Left colon (tissue), 2 donors: ENCODE measurements at regions not wholly inside any gene's neighbourhood (a gene's known extent, or its start where the extent isn't known, plus 50 kb on each side); places are given as distances from the start of the nearest gene placed in this dataset.
"Not testable (repeated sequence)": the region's sequence is repeated elsewhere in the genome, so short reads cannot be mapped to it uniquely, and the experiment has no call there.

Experiments used
- ATAC-seq: fragments of 200-7000 bp; cut with Tn5 transposase; one replicate; pipeline ENCODE4 v1.9.1; 2020; ENCODE audit warnings: mild to moderate bottlenecking, moderate library complexity
- DNase-seq, 2 donors: peaks; one replicate each; pipeline ENCODE4 v3.0.0-alpha.2; 2020
- intact Hi-C, 2 donors: fragments of 100-400 bp; cut with DNase I in 1 of 2; cut with micrococcal nuclease in 1 of 2; formaldehyde crosslinking; loops; one replicate each; pipeline versions ENCODE4 v1.11.2 to v1.14.0; 2022; cut with DNase I, micrococcal nuclease
- donor health status: DM: no; HTN: no; CAD: no.
- donor health status: DM: yes; HTN: yes; CAD: no.

DNA sequence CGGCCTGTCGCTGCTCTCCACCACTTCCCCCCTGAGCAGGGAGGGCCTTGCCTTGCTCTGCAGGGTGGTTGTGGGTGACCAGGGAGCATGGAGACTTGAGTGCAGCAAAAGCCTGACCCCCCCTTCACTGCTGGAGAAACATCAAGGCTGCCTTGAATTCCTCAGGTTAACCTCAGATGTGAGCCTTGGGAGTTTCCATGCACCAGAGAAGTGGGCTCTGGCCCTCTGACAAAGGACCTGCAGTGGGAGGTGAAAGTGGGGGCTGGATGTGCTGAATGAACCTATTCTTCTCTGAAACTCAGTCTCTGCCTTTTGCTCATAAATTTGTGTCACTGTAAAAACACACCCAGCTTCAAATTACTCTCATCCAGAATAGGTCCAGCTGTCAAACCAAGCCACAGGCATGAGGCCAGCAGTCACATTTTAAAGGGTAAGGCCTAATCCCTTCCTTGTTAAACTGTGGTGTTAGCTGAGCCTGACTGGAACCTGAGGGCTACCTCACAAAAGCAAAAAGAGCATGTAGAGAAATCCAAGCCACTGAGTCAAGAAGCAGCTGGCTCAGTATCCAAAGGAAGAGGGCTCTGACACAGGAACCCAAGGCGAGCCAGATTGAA lies 356.8 kb downstream of the CCSER2 start:
- intact Hi-C loops: no loop called here
- ATAC-seq: no peak
- DNase-seq: no peak

DNA sequence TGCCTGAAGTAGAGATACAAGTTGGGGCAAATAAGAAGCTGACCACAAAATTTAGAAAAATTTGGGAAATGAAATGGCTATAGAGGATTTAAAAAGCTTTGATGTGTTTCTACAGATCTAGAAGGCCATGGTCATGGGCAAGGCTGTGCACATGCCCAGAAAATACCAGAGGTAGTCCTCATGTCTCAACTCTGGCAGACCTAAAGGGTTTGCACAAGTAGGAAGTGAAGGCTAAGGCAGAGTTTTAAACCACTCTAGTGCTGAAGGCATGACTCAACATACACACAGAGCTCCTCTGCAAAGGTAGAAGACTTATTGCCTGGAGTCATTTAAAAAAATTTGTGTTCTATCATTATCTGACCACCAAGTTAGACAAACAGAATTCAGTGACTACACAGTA lies 364.6 kb downstream of the CCSER2 start:
- intact Hi-C loops: no loop called here
- DNase-seq (no peak), ATAC-seq (no peak)

DNA sequence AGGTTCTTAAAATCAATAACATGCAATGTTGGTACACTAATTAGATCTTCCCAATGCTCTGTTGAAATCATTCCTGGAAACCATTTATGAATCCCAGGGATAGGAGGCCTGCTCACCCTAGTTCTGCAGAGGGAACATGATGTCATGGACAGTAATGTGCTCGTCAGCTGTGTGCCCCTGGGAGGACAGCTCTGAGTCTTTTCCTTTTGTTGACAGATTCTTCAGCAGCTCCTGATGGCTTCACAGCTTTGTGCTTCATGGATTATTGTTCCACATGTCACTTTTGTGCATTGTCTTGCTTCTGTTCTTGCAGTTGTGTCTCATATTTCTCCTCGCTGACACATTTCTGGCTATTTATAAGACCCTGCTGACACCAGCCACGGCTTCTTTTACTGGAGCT lies 367.5 kb downstream of the CCSER2 start:
- no peak for ATAC-seq
- intact Hi-C loops: no loop called here

DNA sequence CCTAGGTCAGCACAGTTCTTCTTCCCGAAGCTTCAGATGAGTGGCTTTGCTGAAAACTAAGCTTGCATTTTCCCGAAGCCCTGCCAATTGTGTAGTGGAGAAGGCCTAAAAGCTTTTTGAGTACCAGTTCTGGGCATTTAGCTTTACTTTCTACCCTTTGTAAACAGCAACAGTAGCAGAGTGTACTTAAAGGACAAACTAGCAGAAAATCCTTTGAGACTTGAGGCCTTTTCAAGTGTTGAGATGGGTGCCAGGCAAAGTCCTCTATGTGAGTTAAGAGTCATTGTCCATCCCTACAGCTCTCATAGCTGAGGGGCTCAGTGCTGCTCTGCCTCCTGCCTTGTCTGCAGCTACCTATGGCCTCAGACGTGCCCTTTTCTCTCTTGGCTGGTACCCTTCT lies 368.2 kb downstream of the CCSER2 start:
- ATAC-seq: no peak
- no peak for DNase-seq
- intact Hi-C loops: no loop called here

More for the DNA sequence above, 367.5 kb downstream of the CCSER2 start:
- DNase-seq: no peak

DNA sequence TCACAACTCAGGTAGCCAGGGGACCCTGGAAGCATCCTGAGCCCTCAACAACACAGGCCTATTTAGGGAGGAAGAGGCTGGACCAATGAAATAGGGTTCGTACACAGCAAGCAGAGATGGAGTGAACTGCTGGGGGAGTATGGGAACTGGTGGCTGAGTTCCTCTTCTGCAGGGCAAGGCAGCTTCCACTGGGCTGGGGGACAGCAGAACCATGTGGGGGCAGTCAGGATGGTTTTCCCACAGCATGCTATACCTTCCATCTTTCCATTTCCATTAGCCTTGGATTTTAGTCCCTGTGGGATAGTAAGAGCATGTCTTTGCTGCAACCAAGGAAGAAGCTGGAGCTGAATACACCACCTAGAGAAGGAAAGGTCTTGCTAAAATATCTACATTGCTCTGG lies 370.6 kb downstream of the CCSER2 start:
- intact Hi-C loops: no loop called here
- no peak for ATAC-seq

DNA sequence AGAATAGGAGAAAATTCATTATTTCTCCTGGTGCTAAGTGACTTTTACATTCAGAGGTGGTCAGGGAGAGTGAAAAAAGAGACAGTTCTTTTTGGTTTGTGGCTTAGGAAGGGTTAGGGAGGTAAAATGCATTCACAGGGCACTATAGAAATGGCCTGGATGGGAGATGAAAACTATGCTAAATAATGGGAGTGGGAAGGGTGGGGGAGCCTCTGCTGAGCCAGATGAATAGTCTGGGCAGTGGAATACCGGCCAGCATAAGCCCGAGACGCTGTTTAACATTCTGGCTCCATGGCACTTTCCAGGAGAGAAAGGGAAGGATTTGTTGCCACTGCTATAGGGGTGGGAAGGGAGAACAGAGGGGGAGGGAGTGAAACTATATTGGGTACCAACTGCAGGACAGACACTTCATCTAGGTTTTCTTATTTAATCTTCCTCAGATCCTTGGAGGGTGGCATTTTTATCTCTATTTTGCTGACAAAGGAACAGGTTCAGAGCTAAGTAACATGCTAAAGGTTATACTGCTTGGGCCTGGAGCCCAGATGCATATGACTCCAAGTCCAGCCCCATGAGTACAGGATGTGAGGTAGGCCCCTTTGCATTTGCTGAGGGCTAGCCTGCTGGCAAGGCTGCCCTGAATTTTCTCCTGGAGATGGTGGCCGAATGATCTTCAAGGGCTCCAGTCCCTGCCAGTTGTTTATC lies 372.4 kb downstream of the CCSER2 start:
- intact Hi-C loops: no loop called here
- no peak for DNase-seq
- ATAC-seq: no peak

More for the DNA sequence above, 370.6 kb downstream of the CCSER2 start:
- no peak for DNase-seq

DNA sequence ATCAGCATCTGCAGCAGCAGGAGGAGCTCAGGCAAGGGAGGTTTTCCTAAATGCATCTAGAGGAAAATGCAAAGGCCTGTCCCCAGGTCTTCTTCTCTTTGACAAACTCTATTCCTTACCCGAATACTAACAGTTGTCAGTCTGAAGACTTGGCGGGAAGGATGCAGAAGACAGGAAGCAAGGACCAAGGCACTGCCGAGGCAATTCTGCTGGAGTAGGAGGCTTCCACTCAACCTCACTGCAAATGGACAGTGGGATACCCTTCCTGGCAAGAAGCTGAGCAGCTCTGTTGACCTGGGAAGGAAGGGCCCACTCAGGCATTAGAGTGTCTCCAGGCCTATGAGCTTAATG lies 373.0 kb downstream of the CCSER2 start:
- intact Hi-C loops: no loop called here
- ATAC-seq (no peak), DNase-seq (no peak)

DNA sequence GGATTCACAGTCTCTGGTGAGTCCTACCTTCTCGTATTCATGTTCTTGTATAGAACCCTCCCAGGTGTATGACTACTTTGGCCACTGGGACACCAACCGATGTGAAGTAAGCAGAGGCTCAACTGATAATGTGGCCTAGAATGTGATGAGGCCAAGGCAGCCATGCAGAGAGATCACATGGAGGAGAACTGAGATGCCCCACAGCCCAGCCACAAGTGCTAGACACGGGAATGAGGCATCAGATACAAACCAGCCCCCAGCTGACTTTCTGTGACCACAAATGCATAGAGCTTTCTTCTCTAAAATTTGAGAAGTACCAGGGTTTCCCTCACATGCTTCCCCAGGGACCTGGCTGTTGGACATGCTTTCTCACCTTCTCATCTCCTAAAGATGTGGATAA lies 375.7 kb downstream of the CCSER2 start:
- no peak for DNase-seq
- intact Hi-C loops: no loop called here
- ATAC-seq: no peak

DNA sequence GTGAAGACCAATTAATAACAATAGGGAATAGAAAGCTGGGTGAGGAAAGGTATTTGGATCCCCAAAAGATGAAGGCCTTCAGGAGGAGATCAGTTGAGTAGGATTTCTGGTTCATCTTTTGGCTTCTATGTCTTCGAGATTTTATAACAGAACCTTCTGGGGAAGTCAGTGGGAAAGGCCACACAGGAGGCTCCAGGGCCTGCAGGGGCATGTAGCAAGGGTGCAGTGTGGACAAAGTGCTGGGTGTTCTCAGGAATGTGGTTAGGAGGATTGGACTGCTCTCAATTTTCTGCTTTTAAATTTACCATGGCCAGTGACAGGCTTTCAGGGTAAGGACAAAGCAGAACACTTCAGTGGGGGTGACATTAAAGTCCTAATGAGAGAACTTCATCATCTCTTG lies 378.0 kb downstream of the CCSER2 start:
- intact Hi-C loops: no loop called here
- no peak for DNase-seq

DNA sequence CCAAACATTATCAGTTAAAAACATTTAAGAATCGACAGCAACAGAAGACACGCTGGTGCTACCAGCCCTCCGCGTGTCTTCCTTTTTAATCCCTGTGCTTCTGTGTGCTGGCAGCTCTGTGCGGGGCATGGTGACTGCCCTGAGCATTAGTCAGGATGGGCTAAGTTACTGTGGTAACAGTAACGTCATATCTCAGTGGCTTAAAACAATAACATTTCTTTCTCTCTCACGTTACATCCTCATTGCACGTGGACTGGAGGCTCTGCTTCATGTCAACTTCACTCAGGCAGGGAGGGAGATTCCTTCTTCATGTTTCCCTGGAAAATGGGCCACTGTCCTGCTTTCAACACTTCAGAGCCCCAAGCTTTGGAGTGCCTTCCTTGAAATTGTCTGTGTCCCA lies 378.5 kb downstream of the CCSER2 start:
- ATAC-seq (no peak), DNase-seq (peak in 1 of 2 donors; percentile 30)
- intact Hi-C loops: no loop called here

More for the DNA sequence above, 378.0 kb downstream of the CCSER2 start:
- ATAC-seq: no peak

DNA sequence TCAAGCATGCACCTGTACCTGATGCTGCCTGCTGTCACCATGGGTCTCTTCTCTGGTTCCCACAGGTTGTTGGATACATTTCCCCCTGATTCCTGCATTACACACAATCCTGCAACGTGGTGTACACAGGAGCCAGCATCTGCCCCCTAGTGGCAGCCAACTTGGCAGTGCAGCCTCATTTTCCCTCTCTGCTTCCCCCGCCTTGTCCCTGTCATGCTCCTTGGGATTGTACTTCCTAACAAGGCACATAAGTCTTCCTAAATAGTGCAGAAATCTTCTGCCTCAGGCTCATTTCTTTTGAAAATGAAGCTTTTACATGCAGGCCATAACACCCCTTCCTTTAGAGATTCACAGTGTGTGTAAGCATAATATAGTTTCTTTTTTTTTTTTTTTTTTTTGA lies 387.5 kb downstream of the CCSER2 start:
- intact Hi-C loops: no loop called here
- DNase-seq (peak in 1 of 2 donors; percentile 19), ATAC-seq (peak; percentile 62)

DNA sequence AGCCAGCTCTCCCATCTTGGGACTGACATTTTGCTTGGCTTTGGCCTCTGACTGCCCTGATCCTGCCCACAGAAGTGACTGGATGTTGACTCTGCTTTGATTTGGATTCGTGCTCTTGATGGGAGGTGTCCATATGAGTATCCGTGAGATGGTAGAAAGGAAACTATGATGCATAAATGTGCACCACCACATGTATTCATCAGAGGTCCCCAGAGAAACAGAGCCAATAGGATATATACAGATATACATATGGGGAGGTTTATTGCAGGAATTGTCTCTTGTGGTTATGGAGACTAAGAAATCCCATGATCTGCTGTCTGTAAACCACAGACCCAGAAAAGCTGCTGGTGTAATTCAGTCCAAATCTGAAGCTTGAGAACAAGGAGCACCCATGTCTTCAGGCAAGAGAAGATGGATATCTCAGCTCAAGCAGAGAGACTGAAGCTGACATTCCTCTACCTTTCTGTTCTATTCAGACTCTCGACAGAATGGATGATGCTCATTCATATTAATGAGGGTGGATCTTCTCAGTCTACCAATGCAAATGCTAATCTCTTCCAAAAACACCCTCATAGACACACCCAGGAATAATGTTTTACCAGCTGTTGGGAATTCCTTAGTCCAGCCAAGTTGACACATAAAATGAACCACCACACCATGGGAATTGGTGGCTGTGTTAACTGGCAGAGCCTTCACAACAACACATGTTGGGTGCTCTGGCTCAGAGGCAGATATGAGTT lies 390.7 kb downstream of the CCSER2 start:
- intact Hi-C loops: no loop called here
- ATAC-seq (no peak), DNase-seq (no peak)

DNA sequence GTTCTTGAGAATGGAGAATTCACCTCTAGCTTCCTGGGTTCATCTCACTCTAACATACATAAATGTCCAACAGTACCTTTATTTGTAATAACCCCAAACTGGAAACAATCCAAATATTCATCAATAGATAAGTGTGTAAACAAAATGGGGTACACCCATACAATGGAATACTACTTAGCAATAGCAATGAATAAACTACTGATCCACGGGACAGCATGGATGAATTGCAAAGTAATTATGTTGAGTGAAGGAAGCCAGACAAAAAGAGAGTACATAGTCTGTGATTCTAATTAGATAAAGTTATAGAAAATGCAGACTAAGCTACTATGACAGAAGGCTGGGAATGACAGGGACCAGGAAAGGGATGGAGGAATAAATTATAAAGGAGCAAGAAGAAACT lies 391.3 kb downstream of the CCSER2 start:
- intact Hi-C loops: no loop called here
- DNase-seq (no peak), ATAC-seq (no peak)

DNA sequence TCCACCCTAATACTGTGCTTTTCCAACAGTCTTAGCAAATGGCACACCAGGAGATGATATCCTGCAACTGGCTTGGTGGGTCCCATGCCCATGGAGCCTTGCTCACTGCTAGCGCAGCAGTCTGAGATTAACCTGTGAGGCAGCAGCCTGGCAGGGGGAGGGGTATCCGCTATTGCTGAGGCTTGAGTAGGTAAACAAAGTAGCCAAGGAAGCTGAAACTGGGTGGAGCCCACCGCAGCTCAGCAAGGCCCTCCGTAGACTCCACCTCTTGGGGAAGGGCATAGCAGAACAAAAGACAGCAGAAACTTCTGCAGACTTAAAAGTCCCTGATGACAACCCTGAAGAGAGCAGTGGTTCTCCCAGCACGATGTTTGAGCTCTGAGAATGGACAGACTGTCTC lies 399.0 kb downstream of the CCSER2 start:
- no peak for ATAC-seq
- DNase-seq: no peak
- intact Hi-C loops: no loop called here

DNA sequence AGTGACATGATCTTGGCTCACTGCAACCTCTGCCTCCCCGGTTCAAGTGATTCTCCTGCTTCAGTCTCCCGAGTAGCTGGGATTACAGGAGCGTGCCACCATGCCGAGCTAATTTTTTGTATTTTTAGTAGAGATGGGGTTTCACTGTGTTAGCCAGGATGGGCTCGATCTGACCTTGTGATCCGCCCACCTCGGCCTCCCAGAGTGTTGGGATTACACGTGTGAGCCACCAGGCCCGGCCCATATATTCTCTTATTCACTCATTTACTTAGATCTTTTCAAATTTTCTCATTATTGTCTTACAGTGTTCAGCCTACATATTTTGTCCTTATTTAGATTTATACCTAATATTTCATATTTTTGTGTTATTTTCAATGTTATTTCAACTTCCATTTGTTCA lies 410.7 kb downstream of the CCSER2 start:
- DNase-seq, ATAC-seq, intact Hi-C loops: not testable (repeated sequence)

DNA sequence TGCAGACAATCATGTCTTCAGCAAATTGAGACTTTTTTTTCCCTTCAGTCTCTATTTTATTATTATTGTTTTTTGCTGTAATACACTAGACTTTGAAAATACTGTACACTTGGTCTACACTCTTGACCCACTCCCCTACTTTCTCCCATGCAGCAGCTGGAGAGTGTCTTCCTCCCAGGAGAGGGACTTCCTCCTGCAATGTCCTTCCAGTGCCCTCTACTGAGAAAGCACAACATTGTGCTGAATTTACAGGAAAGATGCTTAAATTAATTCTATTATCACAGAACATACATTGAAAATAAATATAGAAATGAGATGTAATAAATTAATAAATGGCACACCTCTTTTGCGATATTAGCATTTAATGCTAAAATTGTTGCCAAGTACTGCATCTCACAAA lies 411.3 kb downstream of the CCSER2 start:
- intact Hi-C loops: no loop called here
- no peak for DNase-seq
- ATAC-seq: no peak

DNA sequence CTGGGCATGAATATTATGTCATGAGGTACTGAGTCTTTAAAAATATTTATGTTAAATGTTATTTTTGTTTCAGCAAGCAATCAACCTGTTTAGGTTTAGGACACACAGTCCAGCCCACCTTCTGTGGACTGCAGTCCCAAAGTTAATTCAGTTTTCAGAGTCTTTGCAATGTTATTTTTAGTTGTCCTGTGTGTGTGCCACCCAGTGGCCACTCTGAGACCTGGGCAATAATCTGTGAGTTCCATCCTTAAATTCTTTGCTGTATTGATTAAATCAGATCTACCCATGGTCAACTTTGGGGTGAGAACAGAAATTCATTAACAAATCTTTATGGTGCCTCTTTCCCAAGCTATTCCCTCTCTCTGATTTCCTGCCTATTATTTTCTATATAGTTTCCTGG lies 415.1 kb downstream of the CCSER2 start:
- DNase-seq: no peak
- intact Hi-C loops: no loop called here
- no peak for ATAC-seq

DNA sequence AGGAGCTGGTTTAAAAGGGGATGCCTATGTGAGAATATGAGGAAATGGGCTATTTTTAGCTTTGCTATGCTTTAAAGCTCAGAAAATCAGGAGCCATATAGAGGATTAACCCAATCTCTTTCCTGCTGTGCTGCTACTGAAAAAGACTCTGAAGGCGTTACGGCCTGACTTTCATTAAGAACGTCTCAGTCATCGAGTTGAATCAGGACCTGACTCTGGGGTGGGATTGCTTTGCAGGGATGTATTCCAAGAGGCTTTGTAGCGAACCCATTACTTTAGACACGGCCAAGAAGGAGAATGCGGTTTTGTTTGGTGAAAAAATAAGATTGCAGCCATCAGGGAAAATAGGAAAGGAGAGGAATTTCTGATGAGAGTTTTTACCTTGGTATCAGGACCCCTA lies 426.9 kb downstream of the CCSER2 start:
- no peak for DNase-seq
- intact Hi-C loops: no loop called here
- no peak for ATAC-seq

DNA sequence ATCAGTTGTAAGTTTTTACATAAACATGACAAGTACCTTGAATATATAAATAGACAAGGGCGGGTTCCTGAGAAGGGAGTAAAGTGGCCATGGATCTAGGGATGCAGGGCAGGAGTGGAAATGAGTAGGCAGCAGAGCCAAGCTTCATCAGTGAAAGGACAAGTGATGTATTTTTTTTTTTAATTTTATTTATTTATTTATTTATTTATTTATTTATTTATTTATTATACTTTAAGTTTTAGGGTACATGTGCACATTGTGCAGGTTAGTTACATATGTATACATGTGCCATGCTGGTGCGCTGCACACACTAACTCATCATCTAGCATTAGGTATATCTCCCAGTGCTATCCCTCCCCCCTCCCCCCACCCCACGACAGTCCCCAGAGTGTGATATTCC lies 428.3 kb downstream of the CCSER2 start:
- DNase-seq, ATAC-seq, intact Hi-C loops: not testable (repeated sequence)

DNA sequence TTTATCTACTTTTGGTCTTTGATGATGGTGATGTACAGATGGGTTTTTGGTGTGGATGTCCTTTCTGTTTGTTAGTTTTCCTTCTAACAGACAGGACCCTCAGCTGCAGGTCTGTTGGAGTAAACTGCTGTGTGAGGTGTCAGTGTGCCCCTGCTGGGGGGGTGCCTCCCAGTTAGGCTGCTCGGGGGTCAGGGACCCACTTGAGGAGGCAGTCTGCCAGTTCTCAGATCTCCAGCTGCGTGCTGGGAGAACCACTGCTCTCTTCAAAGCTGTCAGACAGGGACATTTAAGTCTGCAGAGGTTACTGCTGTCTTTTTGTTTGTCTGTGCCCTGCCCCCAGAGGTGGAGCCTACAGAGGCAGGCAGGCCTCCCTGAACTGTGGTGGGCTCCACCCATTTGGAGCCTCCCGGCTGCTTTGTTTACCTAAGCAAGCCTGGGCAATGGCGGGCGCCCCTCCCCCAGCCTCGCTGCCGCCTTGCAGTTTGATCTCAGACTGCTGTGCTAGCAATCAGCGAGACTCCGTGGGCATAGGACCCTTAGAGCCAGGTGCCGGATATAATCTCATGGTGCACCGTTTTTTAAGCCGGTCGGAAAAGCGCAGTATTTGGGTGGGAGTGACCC lies 433.7 kb downstream of the CCSER2 start:
- DNase-seq: peak in 1 of 2 donors; percentile 28
- intact Hi-C loops, ATAC-seq: not testable (repeated sequence)
